ENCODE measurements at regions not wholly inside any gene's neighbourhood (a gene's known extent, or its start where the extent isn't known, plus 50 kb on each side); places are given as distances from the start of the nearest gene placed in this dataset.
A peak's percentile ranks its signal among the peaks of the same experiment; 100 is the strongest.

- no peaks in the 10 kb centered on the region for H3K27me3 ChIP-seq (ENCODE audit: insufficient read depth)
- H3K4me2 ChIP-seq: no peak overlapping the region
- H3K27ac Mint-ChIP-seq: no peak overlapping the region
- no peak for DNase-seq (ENCODE audit: low spot score)
- peak overlapping the region; percentile 56; the same call in 1 of the 2 replicates for H2AFZ ChIP-seq
- no peaks in the 10 kb centered on the region for H4K20me1 ChIP-seq (replicated peaks; ENCODE audit: insufficient read depth)
- no peak overlapping the region for H3K27ac ChIP-seq (ENCODE audit: low read depth)
- no peak overlapping the region for H3K4me3 Mint-ChIP-seq
- TF ChIP-seq REST (IDR thresholded peaks at IDR 0.05; ENCODE audit: unreplicated experiment) (no peak), CTCF (conservative IDR thresholded peaks at IDR 0.05; ENCODE audit: low read depth in 2 of 2) (no peak), ZNF331 (CRISPR knock-in tag; IDR thresholded peaks at IDR 0.05; ENCODE audit: low read depth) (no peak), STAT1 (IDR thresholded peaks at IDR 0.05; ENCODE audit: unreplicated experiment) (no peak), POLR2AphosphoS5 (IDR thresholded peaks at IDR 0.05; ENCODE audit: low read depth) (no peak), JUNB (IDR thresholded peaks at IDR 0.05; ENCODE audit: unreplicated experiment) (no peak), CREB1 (CRISPR knock-in tag; IDR thresholded peaks at IDR 0.05; ENCODE audit: low read depth) (no peak), ETS1 (IDR thresholded peaks at IDR 0.05) (no peak), EZH2 (IDR thresholded peaks at IDR 0.05; ENCODE audit: low read depth, unreplicated experiment) (no peak), NANOG (IDR thresholded peaks at IDR 0.05; ENCODE audit: borderline replicate concordance) (no peak), EZH2phosphoT487 (IDR thresholded peaks at IDR 0.05; ENCODE audit: unreplicated experiment) (no peak), ZNF114 (CRISPR knock-in tag; IDR thresholded peaks at IDR 0.05) (no peak)
- H3K79me2 ChIP-seq (replicated peaks; ENCODE audit: insufficient read depth): no peaks in the 10 kb centered on the region
- no peaks in the 10 kb centered on the region for H3K9me2 ChIP-seq (ENCODE audit: insufficient read depth)
- H3K4me1 Mint-ChIP-seq: no peaks in the 10 kb centered on the region
- no peaks in the 10 kb centered on the region for H3K9me3 Mint-ChIP-seq
- peaks cover 2% of the 10 kb centered on the region for H3K27me3 Mint-ChIP-seq (ENCODE audit: insufficient read depth, low read depth, poor library complexity)
- H3F3A ChIP-seq (replicated peaks; ENCODE audit: low read depth): no peaks in the 10 kb centered on the region
- H3K4me3 ChIP-seq: no peak overlapping the region
- no peaks in the 10 kb centered on the region for H3K36me3 Mint-ChIP-seq (ENCODE audit: low read depth)
- ATAC-seq: no peak
- no peaks in the 10 kb centered on the region for H3K36me3 ChIP-seq (ENCODE audit: insufficient read depth)
- peaks cover 5% of the 10 kb centered on the region; the same call in 1 of the 2 replicates for H3K4me1 ChIP-seq (ENCODE audit: insufficient read depth)
Observed at GRCh38 chr2:49226360-49226759, 72.0 kb upstream of the FSHR start.

Data from GM23338 (cell line).